OCI-LY1 (cell line): ENCODE measurements at regions not wholly inside any gene's neighbourhood (a gene's known extent, or its start where the extent isn't known, plus 50 kb on each side); places are given as distances from the start of the nearest gene placed in this dataset.

Experiments used
- H2AFZ ChIP-seq: fragments of 200-600 bp; sonication (generic), shearing (Covaris generic); 2 replicates; pipeline ENCODE4 v1.6.0; 2014; ENCODE audit warnings: antibody characterized with exemption, mild to moderate bottlenecking, low read length
- H3F3A ChIP-seq: fragments of 200-600 bp; sonication (generic), shearing (Covaris generic); 2 replicates; pipeline ENCODE4 v1.6.0; 2014; ENCODE audit warnings: mild to moderate bottlenecking, antibody characterized with exemption, low read length, moderate library complexity; ENCODE audit not compliant: insufficient read depth
- H3K27ac ChIP-seq: fragments of 200-600 bp; sonication (generic); 2 replicates; pipeline ENCODE4 v1.5.1; 2014; ENCODE audit warnings: low read length, mixed run types, mild to moderate bottlenecking, low read depth; ENCODE audit not compliant: poor library complexity, severe bottlenecking
- H3K27me3 ChIP-seq: fragments of 200-600 bp; sonication (generic); 2 replicates; pipeline ENCODE4 v1.6.0; 2014; ENCODE audit warnings: antibody characterized with exemption, mild to moderate bottlenecking, low read length, moderate library complexity; ENCODE audit not compliant: insufficient read depth
- H3K36me3 ChIP-seq: fragments of 200-600 bp; sonication (generic); 2 replicates; pipeline ENCODE4 v1.6.1; 2014; ENCODE audit warnings: mild to moderate bottlenecking, antibody characterized with exemption, low read length, moderate library complexity, mixed read lengths; ENCODE audit not compliant: insufficient read depth
- H3K4me1 ChIP-seq: fragments of 200-600 bp; sonication (generic); 2 replicates; pipeline ENCODE4 v1.5.1; 2014; ENCODE audit warnings: mild to moderate bottlenecking, low read length, moderate library complexity; ENCODE audit not compliant: insufficient read depth, severe bottlenecking
- H3K4me2 ChIP-seq: fragments of 200-600 bp; sonication (generic), shearing (Covaris generic); 2 replicates; pipeline ENCODE4 v1.6.1; 2014; ENCODE audit warnings: low read length
- H3K4me3 ChIP-seq: fragments of 200-600 bp; sonication (generic); 2 replicates; pipeline ENCODE4 v1.5.1; 2014; ENCODE audit warnings: low read length, low read depth, mild to moderate bottlenecking, mixed read lengths; ENCODE audit not compliant: poor library complexity, severe bottlenecking
- H3K79me2 ChIP-seq: fragments of 200-600 bp; shearing (Covaris generic); 2 replicates; pipeline ENCODE4 v1.6.1; 2016; ENCODE audit warnings: mixed run types, low read length, mixed read lengths; ENCODE audit not compliant: insufficient read depth
- H3K9ac ChIP-seq: fragments of 200-600 bp; sonication (generic), shearing (Covaris generic); 2 replicates; pipeline ENCODE4 v1.6.1; 2014; ENCODE audit warnings: mild to moderate bottlenecking, low read length, mixed read lengths
- H3K9me2 ChIP-seq: fragments of 200-600 bp; sonication (generic), shearing (Covaris generic); 2 replicates; pipeline ENCODE4 v1.6.1; 2014; ENCODE audit warnings: low read depth, mild to moderate bottlenecking, low read length, mixed read lengths
- H3K9me3 ChIP-seq: fragments of 200-600 bp; shearing (Covaris generic); 2 replicates; pipeline ENCODE4 v1.6.1; 2014; ENCODE audit warnings: low read length, mixed read lengths
- H4K20me1 ChIP-seq: fragments of 200-600 bp; sonication (generic), shearing (Covaris generic); 2 replicates; pipeline ENCODE4 v1.6.0; 2016; ENCODE audit warnings: mild to moderate bottlenecking, low read length; ENCODE audit not compliant: insufficient read depth
- CTCF ChIP-seq: fragments of 200-600 bp; sonication (generic), shearing (Covaris generic); IDR thresholded peaks from 2 replicates; pipeline ENCODE4 v1.5.1; 2017; ENCODE audit warnings: mild to moderate bottlenecking, antibody characterized with exemption, low read length, moderate library complexity, mixed read lengths
- EZH2 ChIP-seq: fragments of 200-600 bp; sonication (generic), shearing (Covaris generic); IDR thresholded peaks from 2 replicates; pipeline ENCODE4 v1.8.0; 2017; ENCODE audit warnings: borderline replicate concordance, mixed run types, mild to moderate bottlenecking, antibody characterized with exemption, low read length, moderate library complexity, mixed read lengths

GRCh38 chr4:149140841-149141240 lies 674.8 kb downstream of the IQCM start:
- Histone ChIP-seq H3K4me2 (no peak overlapping the region), H3F3A (no peaks in the 10 kb centered on the region), H2AFZ (no peak overlapping the region), H3K79me2 (no peaks in the 10 kb centered on the region), H3K27me3 (no peaks in the 10 kb centered on the region), H4K20me1 (no peaks in the 10 kb centered on the region), H3K9ac (no peak overlapping the region), H3K9me2 (no peaks in the 10 kb centered on the region), H3K27ac (no peak overlapping the region), H3K36me3 (no peaks in the 10 kb centered on the region), H3K9me3 (no peaks in the 10 kb centered on the region), H3K4me3 (no peak overlapping the region), H3K4me1 (no peaks in the 10 kb centered on the region)
- TF ChIP-seq EZH2 (no peak), CTCF (no peak)

DNA sequence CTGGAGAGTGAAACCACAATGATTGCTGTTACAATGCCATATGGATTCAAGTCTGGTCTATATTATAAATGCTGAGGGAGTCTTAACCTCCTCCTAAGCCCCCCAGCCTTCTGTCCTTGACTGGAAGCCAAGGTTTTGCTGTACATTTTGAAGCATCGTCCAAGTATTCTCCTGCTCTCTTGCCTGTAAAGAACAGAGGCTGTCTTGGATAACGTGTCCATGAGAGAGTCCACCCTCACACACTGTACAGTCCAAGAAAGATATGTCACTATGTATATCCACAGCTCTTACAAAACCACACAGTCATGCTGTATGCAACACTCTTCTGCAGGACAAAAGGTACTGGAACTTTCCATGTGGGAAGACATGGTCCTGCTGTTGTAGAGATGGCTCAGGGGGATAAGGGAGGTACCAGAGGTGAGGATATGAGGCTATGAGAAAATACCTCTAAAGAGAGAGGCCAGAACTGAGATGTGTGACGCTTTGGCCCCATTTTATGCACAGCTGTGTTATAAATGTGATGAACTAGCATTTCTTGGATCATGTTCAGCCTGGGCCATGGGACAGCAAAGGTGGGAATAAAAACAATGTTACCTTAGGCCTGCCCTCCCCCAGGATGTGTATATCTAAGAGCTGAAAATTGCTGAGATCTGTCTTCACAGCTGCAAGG lies 678.6 kb downstream of the IQCM start:
- Histone ChIP-seq H3K79me2 (no peaks in the 10 kb centered on the region), H3K9me2 (no peaks in the 10 kb centered on the region), H3K4me1 (no peaks in the 10 kb centered on the region), H2AFZ (no peak overlapping the region), H3K9me3 (no peaks in the 10 kb centered on the region), H3K36me3 (no peaks in the 10 kb centered on the region), H3F3A (no peaks in the 10 kb centered on the region), H3K9ac (no peak overlapping the region), H3K4me2 (no peak overlapping the region), H3K27me3 (no peaks in the 10 kb centered on the region), H4K20me1 (no peaks in the 10 kb centered on the region), H3K4me3 (no peak overlapping the region), H3K27ac (no peak overlapping the region)
- TF ChIP-seq EZH2 (no peak), CTCF (no peak)

- Histone ChIP-seq H2AFZ (no peak overlapping the region), H3K9ac (no peak overlapping the region), H3K9me2 (no peaks in the 10 kb centered on the region), H3K79me2 (no peaks in the 10 kb centered on the region), H4K20me1 (no peaks in the 10 kb centered on the region), H3K27ac (no peak overlapping the region), H3K36me3 (no peaks in the 10 kb centered on the region), H3K4me2 (no peak overlapping the region), H3F3A (no peaks in the 10 kb centered on the region), H3K9me3 (no peaks in the 10 kb centered on the region), H3K4me1 (no peaks in the 10 kb centered on the region), H3K4me3 (no peak overlapping the region), H3K27me3 (no peaks in the 10 kb centered on the region)
- TF ChIP-seq EZH2 (no peak), CTCF (no peak)
Observed at GRCh38 chr4:149135062-149135461, 680.6 kb downstream of the IQCM start.
